NCI-H2196 (cell line): ENCODE measurements at regions not wholly inside any gene's neighbourhood (a gene's known extent, or its start where the extent isn't known, plus 50 kb on each side); places are given as distances from the start of the nearest gene placed in this dataset.

Experiments
- DNase-seq: peaks from one replicate; lab custom pipeline; 2025; ENCODE audit not compliant: unreplicated experiment; lab: John Stamatoyannopoulos, UW

GRCh38 chr11:121946514-121946913, 169.5 kb downstream of the BLID start:
- no peak for DNase-seq

DNA sequence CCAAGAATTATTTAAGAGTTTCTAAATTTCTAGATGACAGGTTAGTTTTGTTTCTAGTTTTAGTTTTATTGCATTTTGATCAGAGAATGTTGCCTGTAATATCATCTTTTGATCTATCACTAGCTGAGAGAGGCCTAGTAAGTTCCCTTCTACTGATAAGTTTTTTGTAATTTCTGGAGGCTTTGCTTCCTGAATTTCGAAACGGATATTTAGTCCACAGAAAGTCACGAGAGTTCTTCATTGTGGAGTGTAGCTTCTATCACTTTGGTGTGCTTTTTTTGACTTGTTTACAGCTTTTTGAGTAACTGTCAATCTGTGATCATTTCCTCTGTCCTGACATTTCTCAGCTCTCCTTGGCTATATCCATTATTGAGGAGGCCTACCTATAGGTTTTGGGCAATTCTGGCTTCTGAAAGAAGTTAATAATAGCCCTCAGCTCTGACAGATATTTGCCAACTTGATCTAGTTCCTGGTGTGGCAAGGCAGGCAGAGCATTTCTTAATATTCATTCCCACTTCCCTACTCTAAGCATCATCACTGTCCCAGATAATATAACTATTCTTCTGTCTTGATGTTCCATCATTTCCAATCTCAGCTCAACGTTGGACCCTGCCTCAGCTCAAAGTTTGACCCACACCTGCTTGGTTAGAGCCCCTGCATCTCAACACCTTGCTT, 171.3 kb downstream of the BLID start:
- no peak for DNase-seq

GRCh38 chr11:121938076-121938475, 177.9 kb downstream of the BLID start:
- DNase-seq: no peak

GRCh38 chr11:121936781-121937447, 179.1 kb downstream of the BLID start:
- no peak for DNase-seq

- DNase-seq: no peak
These were observed 179.6 kb downstream of the BLID start for GRCh38 chr11:121936370-121936769.

GRCh38 chr11:121933694-121934093, 182.3 kb downstream of the BLID start:
- no peak for DNase-seq

DNA sequence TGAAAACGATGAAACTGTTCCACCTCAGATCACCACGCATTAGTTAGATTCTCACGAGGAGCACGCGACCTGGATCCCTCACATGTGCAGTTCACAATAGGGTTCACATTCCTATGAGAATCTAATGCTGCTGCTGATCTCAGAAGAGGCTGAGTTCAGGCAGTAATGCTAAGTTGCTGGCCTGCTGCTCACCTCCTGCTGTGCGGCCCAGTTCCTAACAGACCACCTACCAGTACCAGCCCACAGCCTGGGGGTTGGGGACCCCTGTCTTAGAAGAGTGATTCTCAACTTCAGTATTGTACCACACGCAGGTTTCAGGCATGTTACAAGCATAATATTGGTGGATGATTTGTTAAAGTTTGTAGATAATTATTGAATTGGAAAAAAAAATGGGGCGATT, 182.7 kb downstream of the BLID start:
- DNase-seq: no peak

DNA sequence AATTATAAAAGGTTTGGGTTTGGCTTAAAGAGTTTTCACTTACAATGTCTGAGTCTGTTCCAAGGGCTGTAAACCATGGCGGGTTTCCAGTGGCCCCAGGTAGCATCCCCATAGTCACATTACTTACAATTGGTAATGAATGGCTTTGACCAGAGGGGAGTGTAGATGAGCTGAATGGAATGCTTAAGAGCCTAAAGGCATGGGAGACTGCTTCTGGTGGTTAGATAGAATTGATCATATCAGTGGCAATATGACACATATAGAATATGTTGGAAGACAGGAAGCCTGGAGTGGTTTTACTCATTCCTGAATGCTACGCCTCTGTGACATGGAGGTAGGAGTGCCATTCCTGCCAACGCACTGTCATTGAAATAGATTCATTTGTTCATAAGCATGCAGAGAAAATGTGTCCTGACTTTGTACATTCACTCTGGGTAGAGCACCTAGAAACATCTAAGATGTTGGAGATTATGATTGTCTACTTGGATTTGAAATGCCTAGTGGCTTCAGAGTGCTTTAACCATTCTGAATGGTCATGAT, 183.3 kb downstream of the BLID start:
- no peak for DNase-seq

- no peak for DNase-seq
These were observed 184.2 kb downstream of the BLID start for GRCh38 chr11:121931748-121932352.

DNA sequence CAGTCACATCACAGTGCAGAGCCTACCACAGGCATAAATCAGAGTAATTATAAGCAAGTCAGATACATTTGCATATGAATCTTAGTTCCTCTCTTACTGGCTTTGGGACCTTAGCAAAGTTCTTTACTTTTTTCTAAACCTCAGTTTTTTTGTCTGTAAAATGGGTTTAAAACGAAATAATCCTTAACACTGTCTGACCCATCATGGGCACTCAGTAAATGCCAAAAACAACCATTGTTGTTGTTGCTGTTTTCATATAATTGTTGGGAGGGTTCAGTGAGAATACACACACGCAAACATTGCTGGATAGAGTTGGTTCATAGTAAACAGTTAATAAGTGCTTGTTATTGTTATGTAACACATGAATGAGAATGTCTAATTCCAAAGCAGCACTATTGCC, 184.9 kb downstream of the BLID start:
- DNase-seq: no peak

DNA sequence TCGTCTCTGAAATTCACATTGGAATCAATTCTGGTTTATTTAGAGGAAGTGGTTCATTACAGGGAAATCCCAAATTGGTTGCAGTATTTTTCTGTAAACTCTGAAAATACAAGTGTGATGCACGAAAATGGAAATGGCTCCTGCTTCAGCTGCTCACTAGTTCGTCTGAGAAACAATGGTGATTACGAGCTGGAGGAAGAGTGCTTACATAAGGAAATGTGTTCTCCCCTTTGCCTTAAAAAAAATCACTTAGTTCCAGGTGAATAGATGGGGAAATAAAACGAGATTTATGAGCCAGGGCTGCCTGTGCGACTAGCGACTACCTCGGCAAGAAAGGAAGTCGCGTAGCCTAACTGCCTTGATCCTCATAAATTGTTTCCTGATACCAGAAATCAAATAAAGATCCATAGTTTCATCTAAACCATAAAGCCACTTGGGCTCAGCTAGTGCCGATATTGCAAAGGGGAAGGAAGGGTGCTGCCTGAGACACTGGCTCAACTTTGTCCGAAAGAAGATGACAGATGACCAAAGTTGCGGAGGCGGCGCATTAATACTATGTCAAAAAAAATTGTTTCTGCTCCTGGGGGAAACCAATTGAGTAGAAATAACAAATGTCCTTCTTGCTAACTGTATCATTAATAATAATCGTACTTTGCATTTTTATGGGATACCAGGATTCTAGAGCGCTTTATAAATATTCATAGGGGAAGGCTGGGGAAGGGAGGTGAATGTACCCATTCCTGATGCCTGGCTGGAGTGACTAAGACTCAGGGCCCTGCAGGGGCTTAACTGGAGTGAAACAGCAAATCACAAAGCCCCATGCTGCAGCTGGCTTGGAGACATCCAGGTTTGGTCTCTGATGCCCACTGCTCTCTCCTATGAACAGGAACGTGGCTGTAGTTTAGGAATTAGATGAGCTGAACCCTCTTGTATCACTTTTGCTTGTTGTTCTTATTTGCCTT, 185.7 kb downstream of the BLID start:
- no peak for DNase-seq

GRCh38 chr11:121929581-121929980, 186.4 kb downstream of the BLID start:
- DNase-seq: no peak

- no peak for DNase-seq
These were observed 187.1 kb downstream of the BLID start for GRCh38 chr11:121928597-121929580.

DNA sequence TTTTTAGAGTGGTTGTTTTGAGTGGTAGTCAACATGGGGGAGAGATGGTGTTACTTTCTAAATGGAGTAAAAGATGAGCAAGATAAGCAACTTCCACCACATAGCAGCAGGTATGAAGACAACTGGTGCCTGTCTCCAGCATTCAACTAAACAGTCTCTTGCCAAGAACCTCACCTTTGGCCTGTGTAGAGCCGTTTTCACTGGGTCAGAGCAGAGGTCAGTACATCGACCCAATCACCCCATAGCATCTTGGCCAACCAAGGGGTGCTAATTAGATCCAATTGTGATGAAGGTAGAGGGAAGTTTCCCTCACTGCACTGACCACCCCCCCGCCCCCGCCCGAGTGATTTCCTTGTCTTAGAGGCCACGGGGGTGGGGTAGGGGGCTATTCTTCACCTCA, 188.2 kb downstream of the BLID start:
- DNase-seq: no peak

DNA sequence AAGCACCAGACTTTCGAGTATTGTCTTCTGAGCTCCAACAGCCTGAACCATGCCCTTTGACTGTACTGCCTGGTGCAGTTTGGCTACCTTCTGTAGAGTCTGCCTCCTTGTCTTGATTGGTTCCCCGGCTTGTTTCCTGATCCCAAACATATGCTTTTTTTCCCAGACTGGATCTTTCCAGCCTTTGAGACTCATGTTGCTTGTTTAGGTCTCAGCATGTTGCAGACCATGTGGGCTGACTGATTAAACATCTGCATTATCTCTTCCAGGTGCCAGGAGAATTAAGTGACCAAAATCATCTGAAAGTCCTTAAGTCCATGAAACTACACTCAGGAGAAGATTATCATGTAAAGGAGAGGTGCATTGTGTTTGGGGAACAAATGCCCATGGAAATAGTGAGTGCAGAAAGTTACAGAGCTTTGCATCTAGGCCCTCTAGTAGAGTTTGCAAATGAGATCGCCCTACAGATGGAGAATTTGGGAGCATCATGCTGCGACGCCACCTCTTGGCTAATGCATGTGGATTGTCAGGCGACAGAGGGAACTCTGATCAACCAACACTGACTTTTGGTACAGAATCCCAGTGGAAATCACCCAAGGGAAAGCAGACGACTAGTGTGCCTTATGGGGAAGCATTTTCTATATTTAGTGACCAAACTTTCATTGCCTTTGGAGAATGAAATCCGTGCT, 188.8 kb downstream of the BLID start:
- no peak for DNase-seq

- DNase-seq: no peak
These were observed 191.8 kb downstream of the BLID start for GRCh38 chr11:121924191-121924590.

DNA sequence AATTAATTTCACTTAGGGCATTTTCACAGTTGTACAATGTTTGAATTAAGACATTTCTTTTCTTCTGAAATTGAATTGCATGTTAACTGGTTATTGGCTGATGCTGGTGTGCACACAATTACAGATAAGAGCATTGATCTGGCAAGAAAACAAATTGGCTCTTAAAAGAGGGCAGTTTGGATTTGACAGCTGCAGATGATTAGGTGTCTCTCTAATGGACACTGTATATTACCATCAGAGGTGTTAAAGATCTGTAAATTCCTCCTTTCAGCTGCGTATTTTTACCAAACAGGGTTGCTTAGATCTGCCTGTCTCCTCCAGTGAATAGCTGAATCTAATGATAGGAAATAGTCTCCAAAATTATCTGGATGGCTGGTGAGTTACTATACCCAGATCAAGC, 198.5 kb downstream of the BLID start:
- DNase-seq: no peak

DNA sequence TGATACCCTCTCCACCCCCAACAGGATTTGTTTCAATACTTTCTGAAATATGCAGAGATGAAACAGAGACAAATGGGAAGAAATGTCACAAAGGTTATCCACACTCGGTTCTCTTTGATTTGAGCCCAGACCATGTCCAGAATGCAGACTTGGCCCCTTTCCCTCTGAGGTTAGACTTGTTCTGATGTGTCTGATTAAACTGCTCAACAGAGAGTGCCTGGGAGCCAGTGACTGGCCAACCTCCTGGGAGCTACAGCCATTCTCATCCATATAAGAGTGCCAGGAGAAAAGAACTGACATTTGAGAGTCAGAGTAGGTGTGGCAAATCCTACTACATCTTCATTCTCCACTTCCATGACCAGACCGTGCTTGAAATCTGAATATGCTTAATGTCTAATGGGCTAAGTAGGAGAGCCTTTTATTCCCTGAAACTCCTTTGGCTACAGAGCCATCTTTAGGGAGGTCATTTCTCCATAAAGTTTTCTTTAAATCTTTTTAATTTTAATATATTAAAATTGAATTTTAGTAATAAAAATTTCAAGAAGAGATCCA, 201.4 kb downstream of the BLID start:
- DNase-seq: no peak

- no peak for DNase-seq
These were observed 206.4 kb downstream of the BLID start for GRCh38 chr11:121909596-121909995.
